Esophagus muscularis mucosa (tissue), 3 donors: ENCODE measurements at regions not wholly inside any gene's neighbourhood (a gene's known extent, or its start where the extent isn't known, plus 50 kb on each side); places are given as distances from the start of the nearest gene placed in this dataset.

ENCODE experiments used
- CTCF ChIP-seq, 3 experiments: fragments of 200-600 bp in 2 of 3; fragments of 450-650 bp in 1 of 3; sonication (generic) in 2 of 3; IDR thresholded peaks; one replicate each; pipeline ENCODE4 v1.5.1; 2017 to 2019; ENCODE audit warnings: antibody characterized with exemption in 3 of 3, mild to moderate bottlenecking in 2 of 3, moderate library complexity in 1 of 3
- POLR2A ChIP-seq: fragments of 450-650 bp; IDR thresholded peaks from one replicate; pipeline ENCODE4 v1.6.1; 2017; ENCODE audit warnings: antibody characterized with exemption, moderate library complexity, mild to moderate bottlenecking, low read depth

GRCh38 chr2:150209746-150210145, 277.7 kb downstream of the RND3 start:
- TF ChIP-seq CTCF (IDR thresholded peaks at IDR 0.05) (no peak), POLR2A (no peak)
